ENCODE measurements at regions not wholly inside any gene's neighbourhood (a gene's known extent, or its start where the extent isn't known, plus 50 kb on each side); places are given as distances from the start of the nearest gene placed in this dataset.

- TF ChIP-seq CTCF (IDR thresholded peaks at IDR 0.05) (no peak), POLR2A (IDR thresholded peaks at IDR 0.05) (no peak)
These were observed 370.8 kb downstream of the GPM6A start for GRCh38 chr4:175441256-175441655.

Measured in adrenal gland (tissue), 5 donors.